ENCODE measurements at regions not wholly inside any gene's neighbourhood (a gene's known extent, or its start where the extent isn't known, plus 50 kb on each side); places are given as distances from the start of the nearest gene placed in this dataset.

- Histone ChIP-seq H3K36me3 (ENCODE audit: low read depth) (no peaks in the 10 kb centered on the region), H3K9me2 (ENCODE audit: insufficient read depth) (no peaks in the 10 kb centered on the region), H3K27ac (no peak overlapping the region), H3K4me1 (replicated peaks; ENCODE audit: insufficient read depth) (no peaks in the 10 kb centered on the region), H3K79me2 (ENCODE audit: low read depth) (no peaks in the 10 kb centered on the region), H3F3A (ENCODE audit: insufficient read depth, low read depth) (no peaks in the 10 kb centered on the region), H3K4me2 (no peak overlapping the region), H3K4me3 (no peak overlapping the region), H3K27me3 (ENCODE audit: insufficient read depth, low read depth) (no peaks in the 10 kb centered on the region), H4K20me1 (ENCODE audit: insufficient read depth) (no peaks in the 10 kb centered on the region), H3K9me3 (ENCODE audit: insufficient read depth, low read depth) (no peaks in the 10 kb centered on the region), H2AFZ (no peak overlapping the region)
- intact Hi-C loops (cut with micrococcal nuclease; ENCODE audit: unreplicated experiment), result no loop called here
- POLR2A ChIA-PET (ENCODE audit: unreplicated experiment), result no interaction called here
- BruUV-seq (replicated peaks), result no TSS peak
- TF ChIP-seq CTCF (conservative IDR thresholded peaks at IDR 0.05) (no peak), EZH2 (IDR thresholded peaks at IDR 0.05; ENCODE audit: low read depth) (no peak)
- no peak for DNase-seq
- CTCF ChIA-PET, result no interaction called here
Observed at GRCh38 chr4:19982556-19982955, 269.1 kb upstream of the SLIT2 start.

- Histone ChIP-seq H3K27ac (no peak overlapping the region), H4K20me1 (ENCODE audit: insufficient read depth) (no peaks in the 10 kb centered on the region), H3K9me2 (ENCODE audit: insufficient read depth) (no peaks in the 10 kb centered on the region), H3F3A (ENCODE audit: insufficient read depth, low read depth) (no peaks in the 10 kb centered on the region), H3K4me1 (replicated peaks; ENCODE audit: insufficient read depth) (no peaks in the 10 kb centered on the region), H3K36me3 (ENCODE audit: low read depth) (no peaks in the 10 kb centered on the region), H2AFZ (no peak overlapping the region), H3K27me3 (ENCODE audit: insufficient read depth, low read depth) (no peaks in the 10 kb centered on the region), H3K4me3 (no peak overlapping the region), H3K79me2 (ENCODE audit: low read depth) (no peaks in the 10 kb centered on the region), H3K4me2 (no peak overlapping the region), H3K9me3 (ENCODE audit: insufficient read depth, low read depth) (no peaks in the 10 kb centered on the region)
- no TSS peak for BruUV-seq (replicated peaks)
- peak in 1 of 2 experiments; percentile 26 for DNase-seq
- POLR2A ChIA-PET (ENCODE audit: unreplicated experiment), result interaction anchor here (0.6 kb wide), 1 partner anchor 353 kb away, joined by 5 read pairs; no protein-coding TSS in a partner anchor
- intact Hi-C loops (cut with micrococcal nuclease; ENCODE audit: unreplicated experiment), result no loop called here
- no peak for TF ChIP-seq EZH2 (IDR thresholded peaks at IDR 0.05; ENCODE audit: low read depth)
- CTCF ChIA-PET, result no interaction called here
Observed at GRCh38 chr4:19971829-19972228, 279.9 kb upstream of the SLIT2 start.

- intact Hi-C loops (cut with micrococcal nuclease; ENCODE audit: unreplicated experiment), result no loop called here
- no peak for DNase-seq
- Histone ChIP-seq H3K4me3 (no peak overlapping the region), H3K4me2 (no peak overlapping the region), H3K9me2 (ENCODE audit: insufficient read depth) (no peaks in the 10 kb centered on the region), H3F3A (ENCODE audit: insufficient read depth, low read depth) (no peaks in the 10 kb centered on the region), H3K9me3 (ENCODE audit: insufficient read depth, low read depth) (no peaks in the 10 kb centered on the region), H3K4me1 (replicated peaks; ENCODE audit: insufficient read depth) (no peaks in the 10 kb centered on the region), H2AFZ (no peak overlapping the region), H4K20me1 (ENCODE audit: insufficient read depth) (no peaks in the 10 kb centered on the region), H3K79me2 (ENCODE audit: low read depth) (no peaks in the 10 kb centered on the region), H3K27ac (no peak overlapping the region), H3K36me3 (ENCODE audit: low read depth) (no peaks in the 10 kb centered on the region), H3K27me3 (ENCODE audit: insufficient read depth, low read depth) (no peaks in the 10 kb centered on the region)
- ChIA-PET POLR2A (ENCODE audit: unreplicated experiment) (no interaction called here), CTCF (no interaction called here)
- BruUV-seq (replicated peaks), result no TSS peak
- no peak for TF ChIP-seq CTCF (conservative IDR thresholded peaks at IDR 0.05)
Observed at GRCh38 chr4:19969492-19969891, 282.2 kb upstream of the SLIT2 start.

GRCh38 chr4:19961091-19961490, 290.6 kb upstream of the SLIT2 start:
- H3K4me1 ChIP-seq (replicated peaks; ENCODE audit: insufficient read depth), result no peaks in the 10 kb centered on the region
- H3K9me2 ChIP-seq (ENCODE audit: insufficient read depth), result no peaks in the 10 kb centered on the region
- no peaks in the 10 kb centered on the region; the same call in 1 of the 2 replicates for H4K20me1 ChIP-seq (ENCODE audit: insufficient read depth)
- POLR2A ChIA-PET (ENCODE audit: unreplicated experiment), result no interaction called here
- H3K27me3 ChIP-seq (ENCODE audit: insufficient read depth, low read depth), result no peaks in the 10 kb centered on the region
- H3K4me3 ChIP-seq, result no peak overlapping the region
- no peaks in the 10 kb centered on the region for H3K79me2 ChIP-seq (ENCODE audit: low read depth)
- no peak for DNase-seq
- CTCF ChIA-PET, result no interaction called here
- H3K36me3 ChIP-seq (ENCODE audit: low read depth), result no peaks in the 10 kb centered on the region
- H3K4me2 ChIP-seq, result no peak overlapping the region
- intact Hi-C loops (cut with micrococcal nuclease; ENCODE audit: unreplicated experiment), result no loop called here
- H2AFZ ChIP-seq, result no peak overlapping the region
- H3K27ac ChIP-seq, result no peak overlapping the region
- H3F3A ChIP-seq (ENCODE audit: insufficient read depth, low read depth), result no peaks in the 10 kb centered on the region
- TF ChIP-seq CTCF (conservative IDR thresholded peaks at IDR 0.05), result no peak
- TF ChIP-seq EZH2 (IDR thresholded peaks at IDR 0.05; ENCODE audit: low read depth), result no peak
- H3K9me3 ChIP-seq (ENCODE audit: insufficient read depth, low read depth), result no peaks in the 10 kb centered on the region
- BruUV-seq (replicated peaks), result no TSS peak

Data from PC-9 (cell line).